ELR (cell line): ENCODE measurements at regions not wholly inside any gene's neighbourhood (a gene's known extent, or its start where the extent isn't known, plus 50 kb on each side); places are given as distances from the start of the nearest gene placed in this dataset.

Experiments
- DNase-seq: peaks from one replicate; pipeline ENCODE4 v3.0.0-alpha.2; 2015; ENCODE audit warnings: low read depth

DNA sequence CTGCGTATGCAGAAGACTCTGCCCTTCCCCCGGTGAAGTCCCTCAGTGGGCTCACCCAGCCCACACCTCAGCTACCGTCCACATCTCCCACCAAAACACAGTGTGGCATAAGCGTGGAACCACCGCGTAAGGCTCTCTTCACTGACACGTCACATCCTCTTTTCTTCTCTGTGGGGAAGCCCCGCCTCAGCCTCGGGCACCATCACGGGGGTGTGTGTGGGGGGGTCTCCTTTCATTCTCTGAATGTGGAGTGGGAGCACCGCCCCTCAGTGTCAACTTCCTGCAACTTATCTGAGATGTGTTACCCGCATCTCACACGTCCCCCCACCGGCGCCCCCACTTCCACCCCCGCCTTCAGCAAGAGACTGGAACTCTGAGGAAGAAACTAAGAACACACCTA, 388.4 kb upstream of the JARID2 start:
- no peak for DNase-seq

DNA sequence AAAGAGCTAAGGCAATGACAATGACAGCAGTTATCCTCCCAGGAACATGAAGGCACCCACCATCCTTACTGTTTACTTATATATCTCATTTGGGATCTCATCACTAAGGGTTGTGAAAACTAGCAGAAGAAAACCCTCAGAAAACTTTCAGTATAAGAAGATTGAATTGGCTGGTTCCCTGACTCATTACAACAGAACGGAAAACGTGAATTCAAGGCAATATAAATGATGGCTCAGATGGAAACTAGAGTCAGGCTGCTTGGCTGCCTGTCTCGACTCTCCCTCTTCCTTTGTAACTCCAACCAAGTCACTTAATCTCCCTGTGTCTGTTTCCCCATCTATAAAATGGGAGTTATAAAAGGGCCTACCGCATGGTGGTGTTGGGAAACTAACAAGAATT, 387.1 kb upstream of the JARID2 start:
- DNase-seq = no peak

DNA sequence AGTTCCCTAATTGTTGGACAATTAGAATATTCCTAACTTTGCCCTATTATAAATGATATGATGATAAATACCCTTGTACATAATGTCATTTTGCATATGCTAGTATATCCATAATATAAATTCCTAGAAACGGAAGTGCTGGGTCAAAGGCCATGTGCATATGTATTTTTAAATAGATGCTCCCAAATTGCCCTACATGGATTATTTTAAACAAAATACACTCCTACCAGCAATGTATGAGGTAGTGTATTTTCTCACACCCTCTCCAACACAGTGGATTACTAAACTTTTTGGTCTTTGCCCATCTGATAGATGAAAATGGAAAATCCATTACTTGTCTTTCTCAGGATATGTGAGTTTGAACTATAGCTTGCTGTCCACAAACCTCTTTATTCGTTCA, 385.1 kb upstream of the JARID2 start:
- DNase-seq = no peak

DNA sequence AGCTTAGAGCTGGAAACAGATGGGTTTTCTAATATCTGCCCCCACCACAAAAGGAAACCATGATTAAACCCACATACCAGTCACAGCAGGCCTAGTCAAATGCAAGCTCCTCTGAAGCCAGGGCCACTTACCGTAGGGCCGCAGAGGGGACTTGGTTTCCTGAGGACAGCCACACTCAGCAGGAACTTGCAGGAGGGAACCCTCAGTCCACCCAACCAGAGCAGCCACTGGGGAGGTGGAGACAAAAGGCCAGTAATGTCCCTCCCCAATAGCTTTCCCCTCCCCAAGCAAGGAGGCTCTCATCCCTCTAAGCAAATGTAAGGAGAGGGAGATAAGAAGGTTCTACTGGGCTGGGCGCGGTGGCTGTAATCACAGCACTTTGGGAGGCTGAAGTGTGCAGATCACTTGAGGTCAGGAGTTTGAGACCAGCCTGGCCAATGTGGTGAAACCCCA, 384.4 kb upstream of the JARID2 start:
- no peak for DNase-seq

DNA sequence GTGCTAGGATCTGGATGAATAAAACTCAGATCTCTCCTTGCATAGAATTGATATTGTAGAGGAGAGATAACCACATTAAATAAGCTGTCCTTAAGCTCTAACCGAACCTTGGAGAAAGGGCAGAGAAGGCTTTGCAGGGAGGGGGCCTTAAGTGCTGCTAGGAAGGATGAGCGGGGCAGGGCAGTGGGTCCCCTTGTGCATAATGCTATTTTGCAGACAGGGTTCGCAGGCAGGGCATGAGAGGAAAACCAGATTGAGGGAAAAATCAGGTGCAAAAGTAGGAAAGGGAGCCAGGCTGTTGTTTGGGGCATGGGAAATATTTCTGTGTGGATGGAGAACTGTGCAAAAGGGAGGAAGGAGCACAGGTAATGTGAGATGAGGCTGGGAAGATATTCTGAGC, 383.0 kb upstream of the JARID2 start:
- no peak for DNase-seq

DNA sequence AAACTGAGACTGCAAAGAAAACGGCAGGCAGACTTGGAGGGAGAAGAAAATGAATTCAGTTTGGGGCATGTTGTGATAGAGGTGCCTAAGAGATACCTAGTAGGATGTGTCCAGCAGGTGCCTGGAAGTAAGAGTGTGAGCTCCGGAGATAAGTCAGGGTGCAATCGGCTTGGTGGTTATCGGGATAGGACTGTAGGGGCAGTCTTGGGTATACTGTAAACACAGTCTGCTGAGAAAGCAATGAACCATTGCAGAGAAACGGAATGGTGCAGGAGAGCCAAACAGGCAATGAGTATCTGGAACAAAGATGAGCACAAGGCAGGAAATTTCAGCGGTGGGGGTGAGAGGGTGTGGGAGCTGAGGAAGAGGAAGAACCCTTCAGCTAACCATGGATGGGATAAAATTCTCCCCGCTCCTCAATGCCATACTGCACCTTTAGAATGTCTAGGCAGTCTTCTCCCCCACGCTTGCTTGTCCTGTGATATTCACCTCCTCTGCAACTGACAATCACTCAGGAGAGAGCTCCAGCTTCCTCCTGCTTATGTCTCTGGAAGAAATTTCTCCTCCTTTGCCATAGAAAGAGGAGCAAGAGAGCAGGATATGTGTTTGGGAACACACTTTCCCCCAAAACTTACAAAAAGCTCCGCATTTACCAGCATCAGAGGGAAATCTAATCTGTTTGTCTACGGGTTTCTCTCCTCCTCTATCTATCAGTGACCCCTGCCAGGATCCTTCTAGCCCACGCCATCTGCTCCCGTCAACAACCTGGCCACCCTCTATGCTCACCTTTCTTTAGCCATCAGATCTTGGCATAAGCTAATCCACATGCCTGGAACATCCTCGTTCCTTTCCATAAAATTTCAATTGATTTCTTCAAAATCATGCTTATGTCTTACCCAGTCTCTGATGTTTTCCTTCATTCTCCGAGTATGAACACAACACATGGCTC, 381.7 kb upstream of the JARID2 start:
- DNase-seq = no peak

DNA sequence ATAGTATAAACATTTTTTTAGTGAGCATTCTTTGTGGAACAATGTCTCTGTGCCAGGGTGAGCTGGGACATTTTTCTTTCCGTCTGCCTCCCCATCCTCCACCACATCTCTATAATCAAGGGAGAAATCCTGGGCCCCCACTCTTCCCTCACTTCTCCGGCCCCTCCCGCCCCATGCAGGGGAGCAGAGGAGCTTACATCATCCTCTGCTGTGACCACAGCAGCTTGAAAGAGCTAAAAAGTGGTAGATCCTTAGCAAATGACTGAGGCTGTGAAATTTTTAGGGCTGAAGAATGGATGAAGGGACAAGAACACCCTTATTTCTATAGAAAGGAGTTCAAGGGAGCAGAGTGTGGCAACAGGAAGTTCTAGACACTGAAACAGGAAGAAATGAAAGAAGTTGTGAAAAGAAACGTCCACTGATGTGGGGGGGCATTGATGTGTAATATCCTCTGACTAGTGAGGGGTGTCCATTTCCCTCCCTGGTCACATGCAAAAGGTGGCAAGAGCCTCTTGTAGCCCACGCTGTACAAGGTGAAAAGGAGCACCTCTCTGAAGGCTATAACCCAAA, 380.3 kb upstream of the JARID2 start:
- peak; percentile 38 for DNase-seq

DNA sequence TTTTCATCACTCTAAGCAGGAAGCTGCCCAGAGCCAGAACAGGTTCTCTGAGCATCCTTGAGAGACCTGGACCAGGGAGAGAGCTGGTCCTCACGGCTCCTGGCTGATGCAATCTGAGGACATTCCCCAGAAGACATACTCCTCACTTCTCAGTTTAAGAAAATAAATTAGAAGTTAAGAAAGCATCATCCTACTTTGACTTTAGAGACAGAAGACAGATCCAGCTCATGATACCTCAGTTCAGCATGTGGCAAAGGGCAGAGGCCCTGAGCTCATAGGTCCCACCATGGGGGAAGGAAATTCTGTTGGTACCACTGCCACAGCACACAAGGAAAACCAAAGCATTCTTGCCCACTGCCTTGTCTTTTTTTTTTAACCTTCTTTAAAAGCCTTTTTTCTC, 378.1 kb upstream of the JARID2 start:
- DNase-seq = no peak

DNA sequence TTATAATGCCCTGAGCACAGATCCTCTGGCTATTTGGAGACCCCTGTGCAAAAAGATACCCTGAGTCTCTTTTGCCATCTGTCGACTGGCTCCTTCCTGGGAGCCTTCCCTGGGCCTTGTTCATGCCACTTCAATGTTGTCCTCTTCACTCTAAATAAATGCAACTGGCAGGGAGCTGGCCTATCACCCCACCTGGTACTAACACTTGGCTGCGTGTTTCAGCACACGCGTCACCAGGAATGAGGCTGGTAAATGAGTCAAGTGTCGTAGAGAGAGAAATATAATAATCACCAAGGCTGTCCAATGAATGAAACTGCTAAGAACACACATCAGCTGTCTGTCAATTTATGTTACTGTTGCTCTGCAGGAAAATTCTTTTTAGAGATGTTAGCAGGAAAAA, 374.6 kb upstream of the JARID2 start:
- peak; percentile 22 for DNase-seq

DNA sequence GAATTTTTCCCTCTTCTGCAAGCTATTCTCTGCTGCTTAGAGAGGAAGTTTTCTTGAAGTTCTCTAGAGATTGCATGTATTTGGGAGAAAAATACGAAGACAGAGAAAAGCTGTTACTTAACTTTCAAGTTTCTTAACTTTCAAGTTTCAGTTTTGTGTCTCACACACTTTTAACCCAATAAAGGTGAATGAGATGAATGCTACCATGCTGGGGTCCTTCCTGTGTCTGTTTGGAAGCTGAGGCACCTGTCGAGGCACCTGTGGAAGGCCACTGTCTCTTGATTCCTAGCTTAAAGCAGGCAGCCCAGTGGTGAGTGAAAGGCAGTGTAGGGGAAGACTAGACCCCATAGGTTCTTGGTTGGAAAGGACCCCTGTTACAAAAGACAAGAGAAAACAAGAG, 372.8 kb upstream of the JARID2 start:
- no peak for DNase-seq

DNA sequence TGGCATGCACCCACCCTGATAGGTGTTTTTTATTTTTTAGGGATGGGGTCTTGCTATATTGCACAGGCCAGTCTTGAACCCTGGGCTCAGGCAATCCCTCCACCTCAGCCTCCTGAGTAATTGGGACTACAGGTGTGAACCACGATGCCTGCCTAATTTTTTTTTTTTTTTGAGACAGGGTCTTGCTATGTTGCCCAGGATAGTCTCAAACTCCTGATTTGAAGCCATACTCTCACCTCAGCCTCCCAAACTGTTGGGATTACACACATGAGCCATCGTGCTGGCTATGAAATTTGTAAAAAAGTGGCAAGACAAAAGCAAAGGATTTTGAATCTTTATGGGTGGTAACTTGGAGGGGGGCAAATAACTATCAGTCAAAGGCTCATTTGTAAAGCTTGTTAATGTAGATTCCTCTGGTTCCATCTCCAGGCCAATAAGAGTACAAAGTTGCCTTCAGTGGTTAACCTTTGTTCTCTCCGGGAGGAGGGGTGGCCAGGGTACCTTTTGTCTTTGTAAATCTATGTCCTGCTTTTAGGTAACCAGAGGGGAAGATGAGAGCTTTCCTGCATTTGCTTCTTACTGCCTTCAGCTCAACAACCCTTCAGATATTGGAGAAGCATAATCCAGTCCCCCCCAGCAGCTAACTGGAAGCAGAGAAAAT, 372.0 kb upstream of the JARID2 start:
- no peak for DNase-seq

DNA sequence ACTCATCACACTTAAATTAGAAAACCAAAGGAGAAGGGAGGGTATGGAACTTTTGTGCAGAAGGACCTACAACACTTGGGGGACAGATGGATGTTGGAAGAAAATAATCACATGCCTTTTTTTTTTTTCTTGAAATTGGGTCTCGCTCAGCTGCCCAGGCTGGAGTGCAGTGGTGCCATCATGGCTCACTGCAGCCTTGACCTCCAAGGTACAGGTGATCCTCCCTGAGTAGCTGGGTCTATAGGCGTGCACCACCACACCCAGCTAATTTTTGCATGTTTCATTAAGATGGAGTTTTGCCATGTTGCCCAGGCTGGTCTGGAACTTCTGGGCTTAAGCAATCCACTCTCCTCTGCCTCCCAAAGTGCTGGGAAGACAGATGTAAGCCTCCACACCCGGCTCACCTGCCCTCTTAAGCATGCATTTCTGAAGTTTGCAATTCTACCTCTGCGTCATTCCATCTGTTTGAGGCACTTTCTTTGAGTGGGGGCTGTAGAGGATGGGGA, 370.8 kb upstream of the JARID2 start:
- no peak for DNase-seq

DNA sequence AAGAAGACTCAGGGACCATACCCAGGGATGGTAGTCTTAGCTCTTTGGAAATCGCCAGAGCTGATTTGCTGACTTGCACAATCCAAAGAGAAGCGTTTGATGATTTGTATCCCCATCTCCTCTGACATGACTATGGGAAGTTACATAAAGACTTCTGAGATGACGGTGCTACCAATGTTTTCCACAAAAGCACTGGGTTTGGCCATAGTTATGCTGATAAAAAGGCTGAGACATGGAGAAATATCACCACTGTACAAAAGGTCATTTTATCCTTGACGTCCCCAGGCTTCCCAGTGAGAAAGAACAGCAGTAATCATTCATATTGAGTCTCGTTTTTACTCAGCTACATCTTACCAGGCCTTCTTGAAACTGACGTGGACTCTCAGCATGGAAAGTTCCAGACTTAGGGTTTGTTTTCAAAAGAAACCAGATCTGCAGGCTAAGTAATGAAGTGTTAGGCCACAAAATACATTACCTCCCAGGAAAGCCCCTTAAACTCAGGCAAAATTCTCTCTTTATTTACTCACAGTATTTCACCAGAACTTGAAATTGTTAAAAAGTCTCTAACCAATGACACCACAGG, 370.3 kb upstream of the JARID2 start:
- no peak for DNase-seq

DNA sequence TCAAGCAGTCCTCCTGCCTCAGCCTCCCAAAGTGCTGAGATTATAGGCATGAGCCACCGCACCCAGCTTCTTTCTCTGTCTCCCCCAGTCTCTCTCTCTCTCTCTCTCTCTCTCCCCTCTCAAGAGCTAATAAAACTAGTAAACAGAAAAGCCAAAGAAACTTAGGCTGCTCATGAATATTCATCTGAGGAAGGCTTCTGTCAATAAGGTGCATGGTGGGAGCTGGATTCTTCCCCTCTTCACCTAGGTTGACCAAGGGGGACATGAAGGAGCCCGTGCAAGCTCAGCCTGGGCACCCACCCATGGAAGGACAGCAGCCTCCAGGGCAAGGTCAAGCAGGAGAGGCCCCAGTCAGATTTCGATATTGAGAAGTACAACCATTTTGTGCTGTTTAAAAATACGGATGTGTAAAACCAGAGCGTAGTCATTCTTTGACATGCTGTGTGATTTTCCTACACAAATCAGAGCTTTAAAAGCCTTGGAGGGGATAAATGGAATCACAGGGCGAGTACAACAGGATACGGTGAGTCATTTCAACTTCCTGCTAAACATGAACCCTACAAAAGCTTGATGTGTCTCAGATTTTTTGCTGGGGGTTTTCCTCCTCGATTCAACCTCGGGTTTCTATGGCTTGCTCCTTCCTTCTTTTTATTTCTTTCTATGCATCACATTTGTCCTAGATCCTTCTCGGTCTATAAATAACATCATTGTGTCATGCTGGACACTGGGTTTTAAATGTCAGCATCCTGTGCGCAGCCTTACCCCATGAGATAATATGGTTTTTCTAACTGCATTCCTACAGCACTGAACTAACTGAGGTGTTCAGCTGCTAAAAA, 368.9 kb upstream of the JARID2 start:
- peak; percentile 95 for DNase-seq

DNA sequence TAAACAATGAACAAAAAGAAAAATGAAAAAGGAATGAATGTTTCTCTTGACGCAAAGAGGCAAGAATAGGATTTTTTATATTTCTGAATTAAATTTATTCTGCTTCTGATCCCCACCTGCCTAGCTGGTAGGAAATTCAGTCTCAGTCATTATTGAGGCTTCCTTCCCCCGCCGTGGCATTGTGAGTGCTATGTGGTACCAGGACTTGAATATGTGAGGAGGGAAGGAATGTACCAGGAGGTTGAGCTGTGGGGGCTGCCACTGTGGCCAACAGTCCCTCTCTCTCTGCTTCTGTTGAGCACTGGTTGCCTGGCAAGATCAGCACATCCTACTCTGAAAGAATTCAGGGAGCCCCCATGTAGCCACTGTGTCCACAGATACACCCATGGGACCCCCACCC, 368.1 kb upstream of the JARID2 start:
- peak; percentile 27 for DNase-seq

DNA sequence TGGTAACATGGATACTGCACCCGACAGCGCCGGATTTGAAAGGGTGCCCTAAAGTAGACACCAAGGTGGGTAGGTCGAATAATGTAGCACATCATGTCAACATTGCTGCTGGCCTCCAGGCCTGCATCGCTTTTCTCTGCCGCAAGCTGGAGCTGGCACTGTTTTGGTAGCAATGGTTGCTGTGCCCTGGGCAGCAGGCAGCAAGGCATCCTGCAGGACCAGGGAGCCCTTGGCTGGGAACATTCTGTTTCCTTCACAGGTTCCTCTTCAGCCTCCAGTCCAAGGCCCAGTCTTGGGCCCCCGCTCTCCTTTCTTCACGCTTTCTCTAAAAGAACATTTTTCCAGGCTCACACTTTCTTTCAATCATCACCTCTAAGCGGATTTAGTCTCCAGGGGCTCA, 365.8 kb upstream of the JARID2 start:
- no peak for DNase-seq

DNA sequence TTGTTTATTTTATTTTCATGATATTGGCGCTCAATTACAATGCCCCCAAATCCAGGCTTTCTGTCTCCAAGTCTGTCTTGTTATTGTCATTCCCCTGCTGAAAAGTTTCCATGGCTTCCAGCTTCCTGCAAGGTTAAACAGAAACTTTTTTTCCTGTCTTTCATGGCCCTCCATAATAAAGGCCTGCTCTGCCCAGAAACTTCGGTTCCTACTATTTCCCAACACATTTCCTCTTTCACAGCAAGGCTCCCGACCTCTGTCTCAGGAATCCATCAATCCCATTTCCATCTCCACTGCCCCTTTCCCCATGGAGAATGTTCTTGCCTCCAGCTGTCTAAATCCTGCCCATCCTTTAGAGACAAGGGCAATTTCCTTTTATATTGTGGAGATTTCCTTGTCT, 365.2 kb upstream of the JARID2 start:
- DNase-seq = no peak

DNA sequence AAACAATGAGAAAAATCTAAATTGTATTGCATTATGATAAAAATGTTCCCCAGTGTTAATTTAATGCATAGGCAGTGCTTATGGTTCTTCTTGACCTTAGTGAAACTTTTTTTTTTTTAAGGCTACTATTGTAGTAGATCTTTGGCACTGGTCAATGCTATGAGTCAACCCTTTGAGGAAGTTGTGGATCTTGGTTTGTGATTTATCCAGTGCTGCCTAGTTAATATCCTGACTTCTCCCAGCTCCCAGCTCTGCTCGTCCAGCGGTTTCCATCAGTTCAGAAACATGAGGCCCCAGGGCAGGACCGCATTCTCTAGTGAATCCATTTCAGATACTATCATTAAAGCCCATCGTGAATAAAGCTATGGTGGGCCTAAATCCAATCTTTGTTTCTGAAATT, 364.5 kb upstream of the JARID2 start:
- peak; percentile 90 for DNase-seq

DNA sequence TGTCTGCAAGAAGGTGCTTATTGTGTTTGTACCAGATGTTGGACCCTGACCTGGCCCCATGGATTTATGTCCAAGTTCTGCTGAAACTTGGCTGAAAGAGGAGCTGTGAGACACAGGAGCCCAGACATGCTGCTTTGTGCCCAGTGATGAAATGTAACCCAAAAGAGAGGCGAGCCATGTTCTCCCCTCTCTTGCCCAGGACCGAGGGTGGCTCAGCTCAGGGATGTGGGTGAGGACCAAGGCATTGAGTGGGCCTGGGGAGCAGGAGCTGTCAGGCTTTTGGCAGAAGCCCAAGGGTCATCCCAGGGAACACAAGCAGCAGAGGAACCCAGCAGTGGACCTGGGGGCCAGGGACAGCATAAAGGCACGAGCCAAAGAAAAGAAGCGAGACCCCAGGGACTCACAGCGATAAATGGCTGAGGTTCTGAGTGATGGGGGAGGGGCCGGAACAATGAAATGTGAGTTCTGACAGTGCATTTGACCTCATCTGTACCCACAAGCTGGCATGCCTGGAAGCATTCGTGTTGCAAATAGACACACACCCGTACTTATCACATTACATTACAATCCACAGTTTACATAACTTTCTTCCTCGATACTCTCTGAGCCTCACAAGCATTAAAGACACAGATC, 363.4 kb upstream of the JARID2 start:
- DNase-seq = no peak

DNA sequence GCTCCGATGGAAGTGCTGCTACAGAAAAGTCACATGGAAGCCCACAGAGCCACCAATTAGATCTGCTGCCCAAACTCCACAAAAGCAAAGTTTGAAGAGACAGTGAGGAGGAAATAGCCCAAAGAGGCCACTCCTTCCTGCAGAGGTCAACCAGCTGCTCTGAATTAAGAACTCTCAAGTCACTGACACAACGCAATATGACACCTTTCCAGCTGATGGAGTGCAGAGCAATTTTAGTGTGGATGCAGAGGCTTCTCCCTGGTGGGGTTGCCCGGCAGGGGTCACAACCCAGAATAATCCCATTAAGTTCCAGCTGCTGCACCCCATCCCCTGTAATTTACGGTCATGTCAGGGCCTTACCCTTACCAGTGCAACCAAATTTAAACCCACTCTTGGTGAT, 361.9 kb upstream of the JARID2 start:
- DNase-seq = no peak

DNA sequence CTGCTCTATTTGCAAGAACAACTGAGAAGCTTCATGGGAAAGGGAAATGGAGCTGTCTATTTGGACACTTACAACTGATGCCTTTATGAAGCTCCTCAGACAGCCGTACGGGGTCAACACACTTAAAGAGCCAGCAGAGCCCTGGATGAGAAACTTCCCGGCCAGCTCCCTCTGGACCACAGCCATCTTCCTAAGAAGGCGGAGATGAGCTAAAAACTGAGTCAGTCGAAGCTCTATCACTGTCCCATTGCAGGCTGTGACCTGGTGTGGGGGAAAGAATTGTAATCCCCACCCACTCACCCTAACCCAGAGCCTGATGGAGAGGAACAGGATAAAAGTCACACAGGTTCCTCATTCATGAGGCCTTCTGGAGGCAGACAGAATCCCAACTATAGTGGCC, 360.4 kb upstream of the JARID2 start:
- DNase-seq = no peak
